IMR-90 (cell line): ENCODE measurements at regions not wholly inside any gene's neighbourhood (a gene's known extent, or its start where the extent isn't known, plus 50 kb on each side); places are given as distances from the start of the nearest gene placed in this dataset.

Experiments
- ATAC-seq: fragments of 200-7000 bp; cut with Tn5 transposase; 2 replicates; pipeline ENCODE4 v1.9.1; 2020; ENCODE audit warnings: low read depth, mild to moderate bottlenecking, moderate library complexity
- BruUV-seq: library from RNA; stranded (reverse); fragments of 400-500 nt; replicated peaks from 2 replicates; lab custom pipeline; 2021; lab: Mats Ljungman, UMichigan
- CTCF ChIA-PET: fragments of 300-600 bp; formaldehyde crosslinking; extraction: SDS; loops from one replicate; lab custom pipeline; 2021; ENCODE audit warnings: antibody characterized with exemption; lab: Yijun Ruan, JAX
- POLR2A ChIA-PET: fragments of 300-600 bp; sonication (Branson Sonifier 250); formaldehyde crosslinking; loops from one replicate; lab custom pipeline; 2022; ENCODE audit warnings: antibody characterized with exemption; ENCODE audit not compliant: unreplicated experiment; lab: Charles Lee
- DNase-seq: peaks from one replicate; pipeline ENCODE4 v3.0.0; 2013
- H2AFZ ChIP-seq: replicated peaks from 2 replicates; pipeline ENCODE3; 2013; ENCODE audit warnings: low read length, mild to moderate bottlenecking; ENCODE audit not compliant: poor library complexity
- H2AK5ac ChIP-seq: 2 replicates; pipeline ENCODE4 v1.6.1; 2013; ENCODE audit warnings: low read depth, low read length, inconsistent platforms
- H2AK9ac ChIP-seq: replicated peaks from 2 replicates; pipeline ENCODE3; 2013; ENCODE audit warnings: mild to moderate bottlenecking, low read depth, low read length, moderate library complexity; ENCODE audit not compliant: poor library complexity
- H2BK120ac ChIP-seq: 2 replicates; pipeline ENCODE4 v1.6.1; 2013; ENCODE audit warnings: low read depth, low read length, inconsistent platforms
- H2BK15ac ChIP-seq: 3 replicates; pipeline ENCODE4 v1.6.1; 2013; ENCODE audit warnings: low read depth, low read length, inconsistent platforms
- H2BK20ac ChIP-seq: 2 replicates; pipeline ENCODE4 v1.6.1; 2013; ENCODE audit warnings: low read depth, mild to moderate bottlenecking, inconsistent platforms, low read length, moderate library complexity
- H2BK5ac ChIP-seq: 2 replicates; pipeline ENCODE4 v1.6.1; 2013; ENCODE audit warnings: mild to moderate bottlenecking, low read depth, low read length, inconsistent platforms; ENCODE audit not compliant: poor library complexity, severe bottlenecking
- H3K14ac ChIP-seq: replicated peaks from 2 replicates; pipeline ENCODE4 v1.6.1; 2013; ENCODE audit warnings: low read depth, low read length, inconsistent platforms
- H3K18ac ChIP-seq: 2 replicates; pipeline ENCODE4 v1.6.1; 2013; ENCODE audit warnings: low read depth, low read length, control low read depth
- H3K23ac ChIP-seq: 2 replicates; pipeline ENCODE4 v1.6.1; 2013; ENCODE audit warnings: low read depth, low read length, inconsistent platforms
- H3K27ac ChIP-seq: 2 replicates; pipeline ENCODE4 v1.5.1; 2013; ENCODE audit warnings: mild to moderate bottlenecking, control low read depth, low read length; ENCODE audit not compliant: insufficient read depth
- H3K27me3 ChIP-seq: 2 replicates; pipeline ENCODE4 v1.6.1; 2013; ENCODE audit warnings: low read length; ENCODE audit not compliant: control insufficient read depth, insufficient read depth
- H3K36me3 ChIP-seq: 2 replicates; pipeline ENCODE4 v1.6.1; 2013; ENCODE audit warnings: low read length, mixed read lengths; ENCODE audit not compliant: control insufficient read depth, insufficient read depth
- H3K4ac ChIP-seq: 2 replicates; pipeline ENCODE4 v1.6.1; 2013; ENCODE audit warnings: low read depth, low read length, inconsistent platforms
- H3K4me1 ChIP-seq: 2 replicates; pipeline ENCODE4 v1.6.1; 2013; ENCODE audit warnings: low read length, mixed read lengths; ENCODE audit not compliant: control insufficient read depth, insufficient read depth
- H3K4me2 ChIP-seq: 2 replicates; pipeline ENCODE4 v1.6.1; 2013; ENCODE audit warnings: low read depth, mild to moderate bottlenecking, control low read depth, low read length, moderate library complexity
- H3K4me3 ChIP-seq: 2 replicates; pipeline ENCODE4 v1.5.1; 2013; ENCODE audit warnings: low read depth, mild to moderate bottlenecking, control low read depth, low read length, moderate library complexity; ENCODE audit not compliant: insufficient read depth
- H3K56ac ChIP-seq: 2 replicates; pipeline ENCODE4 v1.6.1; 2013; ENCODE audit warnings: low read length, inconsistent platforms; ENCODE audit not compliant: insufficient read depth; ENCODE audit errors: extremely low read depth
- H3K79me1 ChIP-seq, 2 experiments: 2 replicates each; pipeline ENCODE4 v1.6.1; 2013; ENCODE audit warnings: low read length in 2 of 2, inconsistent platforms in 1 of 2, low read depth in 1 of 2
- H3K9ac ChIP-seq: 2 replicates; pipeline ENCODE4 v1.6.1; 2013; ENCODE audit warnings: low read depth, low read length, control low read depth
- H3K9me1 ChIP-seq: 2 replicates; pipeline ENCODE4 v1.6.1; 2013; ENCODE audit warnings: low read length, inconsistent platforms; ENCODE audit not compliant: insufficient read depth
- H3K9me3 ChIP-seq: 2 replicates; pipeline ENCODE4 v1.6.1; 2013; ENCODE audit warnings: low read length; ENCODE audit not compliant: control insufficient read depth, insufficient read depth
- H4K20me1 ChIP-seq: 2 replicates; pipeline ENCODE4 v1.6.1; 2013; ENCODE audit warnings: low read length, inconsistent platforms; ENCODE audit not compliant: insufficient read depth
- H4K5ac ChIP-seq: 2 replicates; pipeline ENCODE4 v1.6.1; 2013; ENCODE audit warnings: mild to moderate bottlenecking, low read depth, low read length, control low read depth
- H4K8ac ChIP-seq, 2 experiments: 2 replicates each; pipeline ENCODE4 v1.6.1; 2013; ENCODE audit warnings: low read depth in 2 of 2, low read length in 2 of 2, control low read depth in 1 of 2, inconsistent platforms in 1 of 2
- H4K91ac ChIP-seq: 2 replicates; pipeline ENCODE4 v1.6.1; 2013; ENCODE audit warnings: low read depth, low read length, inconsistent platforms; ENCODE audit not compliant: insufficient read depth
- BHLHE40 ChIP-seq: fragments of 150-350 bp; IDR thresholded peaks from 2 replicates; pipeline ENCODE4 v1.6.1; 2016; ENCODE audit warnings: mild to moderate bottlenecking, low read depth, low read length
- CEBPB ChIP-seq: IDR thresholded peaks from 2 replicates; pipeline ENCODE4 v1.6.1; 2012; ENCODE audit warnings: low read depth, low read length, improper control_type of control experiment
- CHD1 ChIP-seq: IDR thresholded peaks from 2 replicates; pipeline ENCODE4 v1.6.1; 2012; ENCODE audit warnings: low read depth, low read length, improper control_type of control experiment
- CTCF ChIP-seq: conservative IDR thresholded peaks from 2 replicates; pipeline ENCODE4 v1.5.1; 2012; ENCODE audit warnings: mild to moderate bottlenecking, low read depth, low read length, improper control_type of control experiment
- FOS ChIP-seq: fragments of 150-350 bp; IDR thresholded peaks from 2 replicates; pipeline ENCODE4 v1.6.1; 2016; ENCODE audit warnings: low read depth, low read length
- MAFK ChIP-seq: IDR thresholded peaks from 2 replicates; pipeline ENCODE4 v1.6.1; 2012; ENCODE audit warnings: low read depth, low read length, improper control_type of control experiment
- MXI1 ChIP-seq: IDR thresholded peaks from 2 replicates; pipeline ENCODE4 v1.6.1; 2012; ENCODE audit warnings: low read depth, mild to moderate bottlenecking, low read length, moderate library complexity, borderline replicate concordance
- NFE2L2 ChIP-seq: fragments of 150-350 bp; IDR thresholded peaks from 2 replicates; pipeline ENCODE4 v1.6.1; 2016; ENCODE audit warnings: low read depth, mild to moderate bottlenecking, low read length
- RAD21 ChIP-seq: IDR thresholded peaks from 2 replicates; pipeline ENCODE4 v1.6.1; 2012; ENCODE audit warnings: low read length, improper control_type of control experiment
- SMC3 ChIP-seq: fragments of 150-350 bp; IDR thresholded peaks from 2 replicates; pipeline ENCODE4 v1.6.1; 2016; ENCODE audit warnings: low read depth, mild to moderate bottlenecking, antibody characterized with exemption, low read length, moderate library complexity
- USF2 ChIP-seq: fragments of 150-350 bp; IDR thresholded peaks from 2 replicates; pipeline ENCODE4 v1.6.1; 2017; ENCODE audit warnings: mild to moderate bottlenecking, antibody characterized with exemption, low read length, low read depth
- WGBS, 2 experiments: methylation state at CpG; one replicate each; pipeline versions ENCODE4 v1.1.5 to v1.1.7; 2013; ENCODE audit warnings: missing lambda C conversion rate in 2 of 2; ENCODE audit not compliant: insufficient read length in 1 of 2; ENCODE audit errors: extremely low coverage in 2 of 2; 5-methylcytosine and 5-hydroxymethylcytosine counted together
- dilution Hi-C: fragments of 300-500 bp; cut with HindIII; formaldehyde crosslinking; loops from one replicate; pipeline ENCODE4 v1.14.3; 2018; ENCODE audit warnings: low sequenced_read_pairs; ENCODE audit not compliant: unreplicated experiment
- in situ Hi-C: fragments of 300-500 bp; cut with MboI; formaldehyde crosslinking; loops from 3 replicates; pipeline ENCODE4 v1.14.3; 2019; ENCODE audit warnings: low sequenced_read_pairs, inconsistent platforms, mixed read lengths
- intact Hi-C: fragments of 100-400 bp; cut with micrococcal nuclease; formaldehyde crosslinking; loops from 2 replicates; pipeline ENCODE4 v1.10.0; 2022

- TF ChIP-seq RAD21 (no peak), NFE2L2 (no peak), BHLHE40 (no peak), MAFK (no peak), FOS (no peak), CTCF (no peak), USF2 (no peak), CHD1 (no peak), SMC3 (no peak), MXI1 (no peak), CEBPB (no peak)
- Histone ChIP-seq H3K56ac (no peak overlapping the region), H4K5ac (no peak overlapping the region), H3K9me1 (no peaks in the 10 kb centered on the region), H3K23ac (no peak overlapping the region), H2AK9ac (no peak overlapping the region), H3K79me1 (no peaks in the 10 kb centered on the region), H3K18ac (no peak overlapping the region), H2AK5ac (no peak overlapping the region), H3K14ac (no peak overlapping the region), H3K4me3 (no peak overlapping the region), H2BK15ac (no peak overlapping the region), H4K91ac (no peak overlapping the region), H3K4me2 (no peak overlapping the region), H3K9ac (no peak overlapping the region), H2BK5ac (no peak overlapping the region), H3K4me1 (no peaks in the 10 kb centered on the region), H2BK120ac (no peak overlapping the region), H3K4ac (no peak overlapping the region), H4K20me1 (no peaks in the 10 kb centered on the region), H3K27ac (no peak overlapping the region), H2AFZ (no peak overlapping the region), H3K36me3 (no peaks in the 10 kb centered on the region), H2BK20ac (no peak overlapping the region), H4K8ac (no peak overlapping the region), H3K9me3 (no peaks in the 10 kb centered on the region), H3K27me3 (peaks cover 3% of the 10 kb centered on the region; the same call in 1 of the 2 replicates)
- BruUV-seq, result no TSS peak
- CTCF ChIA-PET, result no interaction called here
- intact Hi-C loops (no loop called here), dilution Hi-C loops (no loop called here), in situ Hi-C loops (no loop called here)
- no CpG with 5 or more reads among the region's 1 CpG for WGBS, 2 experiments
- POLR2A ChIA-PET, result no interaction called here
- no peak for DNase-seq
- ATAC-seq, result no peak
These were observed 82.1 kb downstream of the PHAX start for GRCh38 chr5:126682856-126683255.
